K562 (cell line): ENCODE measurements at regions not wholly inside any gene's neighbourhood (a gene's known extent, or its start where the extent isn't known, plus 50 kb on each side); places are given as distances from the start of the nearest gene placed in this dataset.

ENCODE experiments used
- ATAC-seq: fragments of 200-7000 bp; cut with Tn5 transposase; 3 replicates; pipeline ENCODE4 v1.9.1; 2020; ENCODE audit warnings: moderate library complexity
- BruUV-seq: library from RNA; stranded (reverse); fragments of 400-500 nt; replicated peaks from 2 replicates; lab custom pipeline; 2021; lab: Mats Ljungman, UMichigan
- CTCF ChIA-PET: fragments of 300-600 bp; formaldehyde crosslinking; extraction: SDS; loops from one replicate; lab custom pipeline; 2021; ENCODE audit warnings: low intra/inter-chr PET ratio; lab: Yijun Ruan, JAX
- POLR2A ChIA-PET: fragments of 300-600, 350-650 bp; sonication (Branson Sonifier 250); formaldehyde crosslinking; extraction: SDS; loops from one replicate; lab custom pipeline; 2021; ENCODE audit warnings: antibody characterized with exemption, inconsistent platforms; lab: Yijun Ruan, JAX
- DNase-seq, 4 experiments: peaks; one replicate each; pipeline versions ENCODE4 v3.0.0 to v3.0.0-alpha.2; 2011 to 2018; ENCODE audit warnings: low spot score in 3 of 4, mixed read lengths in 3 of 4; ENCODE audit errors: extremely low read depth in 1 of 4
- FAIRE-seq: peaks from 2 replicates; lab custom pipeline; 2011; peaks lifted over from hg19 to GRCh38; lab: Jason Lieb, UNC
- H2AFZ ChIP-seq: 2 replicates; pipeline ENCODE4 v1.6.0; 2011; ENCODE audit warnings: low read depth, low read length, control low read depth, inconsistent platforms
- H3K27ac ChIP-seq: fragments of 200-600 bp; 3 replicates; pipeline ENCODE4 v1.8.0; 2011; ENCODE audit warnings: low read depth, mild to moderate bottlenecking, control low read depth, inconsistent platforms, low read length, moderate library complexity, mixed read lengths; ENCODE audit errors: extremely low read depth
- H3K27me3 ChIP-seq, 2 experiments: fragments of 300-600 bp in 1 of 2; 2 replicates in 1 of 2; 3 replicates in 1 of 2; pipeline versions ENCODE4 v1.6.0 to v1.8.0; 2011; ENCODE audit warnings: inconsistent platforms in 2 of 2, low read length in 2 of 2, mild to moderate bottlenecking in 1 of 2, mixed read lengths in 1 of 2, moderate library complexity in 1 of 2; ENCODE audit not compliant: control insufficient read depth in 2 of 2, insufficient read depth in 2 of 2
- H3K36me3 ChIP-seq: fragments of 300-600 bp; 3 replicates; pipeline ENCODE4 v1.8.0; 2011; ENCODE audit warnings: mild to moderate bottlenecking, low read length, inconsistent platforms; ENCODE audit not compliant: control insufficient read depth, insufficient read depth
- H3K4me1 ChIP-seq, 2 experiments: fragments of 200-600 bp in 1 of 2; replicated peaks in 1 of 2; 2 replicates in 1 of 2; 3 replicates in 1 of 2; pipeline versions ENCODE4 v1.5.1 to v1.8.0; 2011; ENCODE audit warnings: inconsistent platforms in 2 of 2, low read length in 2 of 2, mild to moderate bottlenecking in 1 of 2, mixed read lengths in 1 of 2, moderate library complexity in 1 of 2; ENCODE audit not compliant: control insufficient read depth in 2 of 2, insufficient read depth in 2 of 2
- H3K4me2 ChIP-seq: 2 replicates; pipeline ENCODE4 v1.6.1; 2011; ENCODE audit warnings: low read length, control low read depth, inconsistent platforms, mixed read lengths; ENCODE audit not compliant: insufficient read depth
- H3K4me3 ChIP-seq: fragments of 200-600 bp; sonication (generic), shearing (Covaris generic); 2 replicates; pipeline ENCODE4 v1.5.1; 2016; ENCODE audit warnings: control low read depth, inconsistent platforms
- H3K79me2 ChIP-seq: fragments of 200-600 bp; 3 replicates; pipeline ENCODE4 v1.8.0; 2011; ENCODE audit warnings: low read length, inconsistent platforms; ENCODE audit not compliant: control insufficient read depth, insufficient read depth
- H3K9ac ChIP-seq, 2 experiments: 2 replicates each; pipeline versions ENCODE4 v1.6.0 to v1.6.1; 2011; ENCODE audit warnings: low read depth in 2 of 2, low read length in 2 of 2, control low read depth in 1 of 2, inconsistent platforms in 1 of 2, mild to moderate bottlenecking in 1 of 2, mixed read lengths in 1 of 2; ENCODE audit not compliant: insufficient read depth in 1 of 2
- H3K9me1 ChIP-seq: one replicate; pipeline ENCODE4 v1.6.0; 2011; ENCODE audit warnings: inconsistent platforms, mild to moderate bottlenecking, low read length, moderate library complexity; ENCODE audit not compliant: control insufficient read depth, insufficient read depth
- H3K9me3 ChIP-seq: replicated peaks from 2 replicates; pipeline ENCODE4 v1.5.1; 2011; ENCODE audit warnings: low read depth, low read length, inconsistent platforms; ENCODE audit not compliant: control insufficient read depth, insufficient read depth
- H4K20me1 ChIP-seq: replicated peaks from 2 replicates; pipeline ENCODE4 v1.6.1; 2011; ENCODE audit warnings: low read length, inconsistent platforms, mixed read lengths; ENCODE audit not compliant: control insufficient read depth, insufficient read depth
- ERF ChIP-seq: fragments of 450-650 bp; formaldehyde crosslinking; IDR thresholded peaks from 2 replicates; pipeline ENCODE4 v1.4.0; 2020; ENCODE audit warnings: mild to moderate bottlenecking, mixed read lengths
- ESRRA ChIP-seq: fragments of 450-650 bp; IDR thresholded peaks from 2 replicates; pipeline ENCODE4 v1.6.1; 2014; ENCODE audit warnings: low read depth, mild to moderate bottlenecking, moderate library complexity, borderline replicate concordance
- FUS ChIP-seq: fragments of 200-400 bp; formaldehyde crosslinking; optimal IDR thresholded peaks from 2 replicates; pipeline ENCODE3; 2017; ENCODE audit warnings: low read depth, low read length
- GATAD2B ChIP-seq: fragments of 450-650 bp; IDR thresholded peaks from 2 replicates; pipeline ENCODE4 v1.6.1; 2017; ENCODE audit warnings: mild to moderate bottlenecking, borderline replicate concordance
- MEF2A ChIP-seq: IDR thresholded peaks from 2 replicates; pipeline ENCODE4 v1.6.1; 2011; ENCODE audit warnings: low read depth, mild to moderate bottlenecking, low read length, moderate library complexity; ENCODE audit not compliant: control insufficient read depth
- MYC ChIP-seq, 2 experiments: fragments of 250-450 bp in 1 of 2; sonication (Bioruptor Pico) in 1 of 2; IDR thresholded peaks; 2 replicates each; pipeline versions ENCODE4 v1.5.1 to v1.6.1; 2012 to 2021; ENCODE audit warnings: low read depth in 2 of 2, borderline replicate concordance in 1 of 2, improper control_type of control experiment in 1 of 2, low read length in 1 of 2, mild to moderate bottlenecking in 1 of 2, moderate library complexity in 1 of 2
- PHF21A ChIP-seq: fragments of 450-650 bp; IDR thresholded peaks from 2 replicates; pipeline ENCODE4 v1.6.1; 2017; ENCODE audit warnings: low read depth, borderline replicate concordance
- PRPF4 ChIP-seq: fragments of 200-400 bp; formaldehyde crosslinking; IDR thresholded peaks from one replicate; pipeline ENCODE4 v1.6.1; 2017; ENCODE audit warnings: low read length, low read depth, mild to moderate bottlenecking; ENCODE audit not compliant: insufficient read depth, poor library complexity, severe bottlenecking
- SMC3 ChIP-seq: conservative IDR thresholded peaks from 2 replicates; pipeline ENCODE4 v1.6.1; 2011; ENCODE audit warnings: low read depth, low read length, improper control_type of control experiment; ENCODE audit not compliant: insufficient read depth
- SREBF1 ChIP-seq: fragments of 150-350 bp; IDR thresholded peaks from 2 replicates; pipeline ENCODE4 v1.6.1; 2014; ENCODE audit warnings: antibody characterized with exemption, low read depth, low read length, borderline replicate concordance
- TBP ChIP-seq: optimal IDR thresholded peaks from 2 replicates; pipeline ENCODE3; 2011; ENCODE audit warnings: low read depth, low read length, improper control_type of control experiment
- U2AF1 ChIP-seq: fragments of 200-400 bp; formaldehyde crosslinking; optimal IDR thresholded peaks from 2 replicates; pipeline ENCODE3; 2017; ENCODE audit warnings: mild to moderate bottlenecking, low read depth, low read length, moderate library complexity
- YY1 ChIP-seq, 3 experiments: IDR thresholded peaks; 2 replicates each; pipeline ENCODE4 v1.6.1; 2011; ENCODE audit warnings: low read length in 2 of 3, mild to moderate bottlenecking in 2 of 3, moderate library complexity in 2 of 3, borderline replicate concordance in 1 of 3, control low read depth in 1 of 3, low read depth in 1 of 3; ENCODE audit not compliant: insufficient read depth in 3 of 3, insufficient replicate concordance in 2 of 3, control insufficient read depth in 1 of 3, insufficient read length in 1 of 3; ENCODE audit errors: extremely low read depth in 1 of 3
- ZBED1 ChIP-seq: IDR thresholded peaks from 2 replicates; pipeline ENCODE4 v1.6.1; 2014
- ZKSCAN3 ChIP-seq: fragments of 250-450 bp; sonication (Bioruptor Pico); IDR thresholded peaks from 2 replicates; pipeline ENCODE4 v1.4.0; 2020
- ZNF175 ChIP-seq: fragments of 200-800 bp; sonication (Bioruptor generic); IDR thresholded peaks from 2 replicates; pipeline ENCODE4 v1.6.1; 2016; ENCODE audit warnings: low read depth, mild to moderate bottlenecking, missing genetic modification characterization, missing compliant biosample characterization
- WGBS: fragments of 100-300 bp; shearing (Covaris generic); methylation state at CpG from one replicate; pipeline ENCODE4 v1.1.6; 2016; ENCODE audit warnings: low coverage, mixed read lengths; ENCODE audit not compliant: insufficient coverage; ENCODE audit errors: missing lambda C conversion rate; 5-methylcytosine and 5-hydroxymethylcytosine counted together
- in situ Hi-C: fragments of 300-500 bp; cut with MboI; formaldehyde crosslinking; loops from 4 replicates; pipeline ENCODE4 v1.15.0; 2018; ENCODE audit warnings: inconsistent platforms, mixed read lengths
- intact Hi-C: fragments of 100-400 bp; cut with micrococcal nuclease; formaldehyde crosslinking; loops from 2 replicates; pipeline ENCODE4 v1.14.2; 2022
- TF ChIP-seq, protein P1 (sequence below): fragments of 450-650 bp; IDR thresholded peaks from 2 replicates; pipeline ENCODE4 v1.6.1; 2016
- TF ChIP-seq, protein P2 (sequence below): fragments of 450-650 bp; formaldehyde crosslinking; IDR thresholded peaks from 2 replicates; pipeline ENCODE4 v1.4.0; 2020; ENCODE audit warnings: mild to moderate bottlenecking

DNA sequence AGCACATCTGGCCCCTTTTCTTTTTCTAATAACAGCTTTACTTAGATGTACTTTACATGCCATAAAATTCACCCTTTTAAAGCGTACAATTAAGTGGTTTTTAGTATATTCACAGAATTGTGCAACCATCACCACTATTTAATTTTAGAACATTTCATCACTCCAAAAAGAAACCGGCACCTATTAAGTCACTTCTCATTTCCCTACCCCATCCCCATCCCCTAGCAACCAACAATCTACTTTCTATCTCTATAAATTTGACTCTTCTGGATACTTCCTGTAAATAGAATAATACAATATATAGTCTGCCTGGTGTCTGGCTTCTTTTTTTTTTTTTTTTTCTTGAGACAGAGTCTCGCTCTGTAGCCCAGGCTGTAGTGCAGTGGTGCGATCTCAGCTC, 59.5 kb upstream of the ENAH start:
- no peaks in the 10 kb centered on the region for H3K4me1 ChIP-seq
- H4K20me1 ChIP-seq, result no peaks in the 10 kb centered on the region
- H3K4me3 ChIP-seq, result no peak overlapping the region
- H3K9me3 ChIP-seq, result no peaks in the 10 kb centered on the region
- no peaks in the 10 kb centered on the region for H3K9me1 ChIP-seq
- no peak for TF ChIP-seq MEF2A
- no peak for TF ChIP-seq U2AF1
- TF ChIP-seq MYC (IDR thresholded peaks at IDR 0.05; ENCODE audit: low read depth, low read length), result no peak
- TF ChIP-seq MYC (CRISPR knock-in tag; IDR thresholded peaks at IDR 0.05; ENCODE audit: borderline replicate concordance, low read depth), result no peak
- no peak for TF ChIP-seq TBP
- TF ChIP-seq PHF21A, result no peak
- TF ChIP-seq SREBF1, result no peak
- TF ChIP-seq ZBED1, result no peak
- no peak for TF ChIP-seq ZNF175 (CRISPR knock-in tag)
- TF ChIP-seq ESRRA, result no peak
- TF ChIP-seq GATAD2B, result no peak
- TF ChIP-seq ZKSCAN3 (CRISPR knock-in tag), result no peak
- no peak for TF ChIP-seq PRPF4
- TF ChIP-seq SMC3, result no peak
- TF ChIP-seq YY1 (IDR thresholded peaks at IDR 0.05; ENCODE audit: borderline replicate concordance in 1 of 3, control insufficient read depth in 1 of 3, extremely low read depth in 1 of 3, insufficient read depth in 3 of 3, insufficient read length in 1 of 3, insufficient replicate concordance in 2 of 3, low read depth in 1 of 3, low read length in 2 of 3), result no peak
- no peak for TF ChIP-seq ERF (CRISPR knock-in tag)
- TF ChIP-seq, protein P1, sequence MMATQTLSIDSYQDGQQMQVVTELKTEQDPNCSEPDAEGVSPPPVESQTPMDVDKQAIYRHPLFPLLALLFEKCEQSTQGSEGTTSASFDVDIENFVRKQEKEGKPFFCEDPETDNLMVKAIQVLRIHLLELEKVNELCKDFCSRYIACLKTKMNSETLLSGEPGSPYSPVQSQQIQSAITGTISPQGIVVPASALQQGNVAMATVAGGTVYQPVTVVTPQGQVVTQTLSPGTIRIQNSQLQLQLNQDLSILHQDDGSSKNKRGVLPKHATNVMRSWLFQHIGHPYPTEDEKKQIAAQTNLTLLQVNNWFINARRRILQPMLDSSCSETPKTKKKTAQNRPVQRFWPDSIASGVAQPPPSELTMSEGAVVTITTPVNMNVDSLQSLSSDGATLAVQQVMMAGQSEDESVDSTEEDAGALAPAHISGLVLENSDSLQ, result no peak
- TF ChIP-seq FUS, result no peak
- TF ChIP-seq, protein P2, sequence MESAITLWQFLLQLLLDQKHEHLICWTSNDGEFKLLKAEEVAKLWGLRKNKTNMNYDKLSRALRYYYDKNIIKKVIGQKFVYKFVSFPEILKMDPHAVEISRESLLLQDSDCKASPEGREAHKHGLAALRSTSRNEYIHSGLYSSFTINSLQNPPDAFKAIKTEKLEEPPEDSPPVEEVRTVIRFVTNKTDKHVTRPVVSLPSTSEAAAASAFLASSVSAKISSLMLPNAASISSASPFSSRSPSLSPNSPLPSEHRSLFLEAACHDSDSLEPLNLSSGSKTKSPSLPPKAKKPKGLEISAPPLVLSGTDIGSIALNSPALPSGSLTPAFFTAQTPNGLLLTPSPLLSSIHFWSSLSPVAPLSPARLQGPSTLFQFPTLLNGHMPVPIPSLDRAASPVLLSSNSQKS (CRISPR knock-in tag), result no peak
- POLR2A ChIA-PET, result no interaction called here
- H3K36me3 ChIP-seq, result no peaks in the 10 kb centered on the region
- intact Hi-C loops, result no loop called here
- peaks cover 26 to 52% of the 10 kb centered on the region in 2 experiments for H3K27me3 ChIP-seq
- no peak overlapping the region for H2AFZ ChIP-seq
- FAIRE-seq, result no peak
- ATAC-seq, result no peak
- no peak overlapping the region for H3K4me2 ChIP-seq
- DNase-seq, result no peak
- in situ Hi-C loops, result no loop called here
- H3K9ac ChIP-seq, result no peak overlapping the region
- WGBS, result 1% methylated on average over 3 of the region's 4 CpGs
- BruUV-seq, result no TSS peak
- H3K27ac ChIP-seq, result no peak overlapping the region
- H3K79me2 ChIP-seq, result no peaks in the 10 kb centered on the region
- CTCF ChIA-PET, result no interaction called here
